NCI-H128 (cell line): ENCODE measurements at regions not wholly inside any gene's neighbourhood (a gene's known extent, or its start where the extent isn't known, plus 50 kb on each side); places are given as distances from the start of the nearest gene placed in this dataset.

Experiments used
- DNase-seq: peaks from one replicate; lab custom pipeline; 2025; ENCODE audit not compliant: unreplicated experiment; lab: John Stamatoyannopoulos, UW

- DNase-seq = no peak
Measured at GRCh38 chr3:84439476-84439875, 519.3 kb upstream of the CADM2 start.

GRCh38 chr3:84440291-84440690 is 518.5 kb upstream of the CADM2 start:
- DNase-seq = no peak

DNA sequence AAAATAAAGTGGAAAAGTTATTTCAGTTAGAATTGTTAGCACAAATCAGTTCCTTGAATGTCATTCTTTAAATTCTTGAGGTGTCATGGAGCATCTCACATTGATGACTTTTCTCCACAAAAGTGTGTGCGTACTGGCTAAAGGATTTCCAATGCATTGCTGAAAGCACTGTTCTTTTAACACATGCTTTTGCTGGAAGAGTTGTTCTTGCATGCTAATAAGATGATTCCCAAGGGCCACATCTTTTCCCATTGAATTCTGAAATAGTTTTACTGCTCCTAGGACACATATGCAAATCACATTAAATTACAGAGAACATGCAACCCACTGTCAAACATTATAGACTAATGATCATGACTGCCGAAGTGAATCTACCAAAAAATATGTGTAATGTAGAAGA is 516.3 kb upstream of the CADM2 start:
- DNase-seq = no peak

DNA sequence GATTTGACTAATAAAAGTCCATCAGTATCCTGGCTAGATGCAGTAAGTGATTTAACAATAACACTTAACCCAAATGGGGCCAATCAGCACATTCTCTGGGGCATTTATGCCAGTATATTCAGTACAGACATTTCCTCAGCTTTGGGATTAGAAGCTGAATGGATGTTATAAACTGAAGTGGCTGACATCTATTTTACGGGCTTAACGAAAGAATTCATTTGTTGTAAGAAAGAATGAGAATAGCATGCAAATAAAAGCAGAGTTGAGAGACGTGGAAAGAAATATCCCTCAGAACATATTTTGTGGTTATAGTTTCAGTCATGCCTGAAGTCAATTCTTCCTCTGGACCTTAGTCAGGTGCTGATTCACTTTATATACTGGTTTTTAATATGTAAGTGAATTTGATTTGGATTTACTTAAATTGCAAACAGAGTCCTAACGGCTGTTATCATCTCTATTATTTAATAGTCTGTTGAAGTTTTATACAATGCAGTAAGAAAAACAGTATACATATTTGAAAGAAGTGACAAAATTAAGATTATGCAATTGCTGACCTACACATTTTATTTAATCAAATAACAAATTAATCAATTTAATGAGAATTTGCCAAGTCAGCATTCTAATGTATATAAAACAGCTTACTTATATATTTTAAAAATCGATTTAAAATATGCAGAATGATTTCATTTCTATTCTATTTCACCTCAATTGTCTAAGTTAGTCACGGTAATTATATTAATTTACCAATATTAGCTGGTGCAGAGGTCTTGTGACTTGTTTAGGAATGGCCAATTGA is 513.9 kb upstream of the CADM2 start:
- DNase-seq = no peak

DNA sequence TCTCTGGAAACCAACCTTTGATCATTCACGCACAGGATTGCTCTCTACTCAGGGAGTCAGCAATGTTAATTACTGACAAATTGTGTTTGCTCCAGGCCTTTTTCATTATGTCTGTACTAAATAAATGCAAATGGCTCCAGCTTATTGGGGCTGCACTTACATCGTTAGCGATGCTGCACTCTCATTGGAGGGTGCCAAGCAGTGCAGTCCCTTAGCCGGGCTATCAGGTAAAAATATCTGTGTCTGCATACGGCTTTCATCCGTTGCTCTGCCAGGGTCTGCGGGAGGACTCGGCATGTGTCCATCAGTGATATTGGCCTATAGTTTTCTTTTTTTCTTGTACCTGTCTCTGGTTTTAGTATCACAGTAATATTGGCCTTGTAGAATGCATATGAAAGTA is 471.5 kb upstream of the CADM2 start:
- DNase-seq = no peak

DNA sequence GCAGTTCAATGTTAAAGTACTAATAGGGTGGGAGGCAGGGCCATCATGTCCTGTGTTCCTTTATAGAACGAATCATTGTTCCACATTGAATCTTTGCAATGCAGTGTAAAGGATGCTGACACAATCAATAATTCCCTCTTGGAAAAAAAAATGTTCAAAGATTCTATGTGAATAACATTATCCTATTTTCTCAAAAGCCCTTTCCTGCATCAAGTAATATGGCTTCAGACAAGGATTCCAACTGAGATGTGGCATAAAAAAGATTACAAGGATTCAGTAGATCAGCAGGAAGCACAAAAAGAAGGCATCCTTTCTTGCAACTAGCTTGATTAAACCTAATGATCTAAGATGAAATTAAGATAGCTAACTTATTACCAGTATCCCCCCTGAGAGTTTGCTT is 454.0 kb upstream of the CADM2 start:
- no peak for DNase-seq

- DNase-seq = no peak
Measured at GRCh38 chr3:84510007-84510406, 448.8 kb upstream of the CADM2 start.

- DNase-seq = no peak
Measured at GRCh38 chr3:84522893-84523292, 435.9 kb upstream of the CADM2 start.

GRCh38 chr3:84536916-84537315 is 421.9 kb upstream of the CADM2 start:
- no peak for DNase-seq

- DNase-seq = no peak
Measured at GRCh38 chr3:84538597-84538996, 420.2 kb upstream of the CADM2 start.

- DNase-seq = no peak
Measured at GRCh38 chr3:84547207-84547606, 411.6 kb upstream of the CADM2 start.

DNA sequence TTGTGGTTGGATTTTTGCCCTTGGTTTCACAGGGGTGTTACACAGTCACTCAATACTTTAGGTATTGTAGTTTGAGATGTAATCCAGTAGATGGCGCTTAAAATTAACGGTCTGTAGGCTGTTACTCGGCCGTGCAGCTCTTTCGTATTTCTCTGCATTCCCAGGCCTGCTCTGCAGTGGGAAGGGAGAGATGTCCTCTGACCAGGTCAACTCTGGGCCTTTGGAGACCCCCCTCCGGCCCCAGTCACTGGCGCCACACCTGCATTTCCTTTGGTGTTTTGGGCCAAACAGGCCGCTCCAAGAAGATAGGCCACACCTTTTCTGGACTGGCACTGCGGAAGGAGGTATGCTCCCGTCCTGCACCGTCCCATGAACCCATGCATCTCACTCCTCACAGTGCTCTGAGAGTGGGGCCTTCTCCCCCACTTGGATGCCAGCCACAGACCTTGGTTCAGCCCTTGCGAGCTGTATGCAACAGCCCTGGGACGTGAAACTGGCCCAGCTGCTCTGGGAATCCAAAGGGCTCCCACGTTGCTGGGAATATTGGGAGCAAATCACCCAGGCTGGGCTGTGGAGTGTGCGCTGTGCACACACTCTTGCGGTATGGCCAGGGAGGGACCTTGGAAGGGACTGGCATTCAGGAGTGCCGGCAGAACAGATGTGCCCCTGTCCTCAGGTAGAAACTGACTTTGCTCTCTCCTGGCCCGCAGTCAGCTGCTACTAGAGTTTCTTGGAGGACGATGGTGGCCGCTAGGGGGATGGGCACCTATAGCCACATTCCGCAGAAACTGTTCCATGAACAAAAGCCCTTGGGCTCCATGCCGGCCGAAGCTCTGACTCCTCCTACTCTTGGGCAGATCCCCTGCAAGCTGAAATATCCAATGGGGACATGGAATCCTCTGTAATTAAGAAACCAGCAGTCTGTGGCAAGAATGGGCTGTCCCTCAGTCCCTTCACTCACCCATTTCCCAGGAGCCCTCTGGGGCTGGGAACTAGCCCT is 410.5 kb upstream of the CADM2 start:
- DNase-seq = no peak

- DNase-seq = no peak
Measured at GRCh38 chr3:84555629-84556028, 403.2 kb upstream of the CADM2 start.

GRCh38 chr3:84566256-84566655 is 392.5 kb upstream of the CADM2 start:
- DNase-seq = no peak

- DNase-seq = no peak
Measured at GRCh38 chr3:84567796-84568195, 391.0 kb upstream of the CADM2 start.

DNA sequence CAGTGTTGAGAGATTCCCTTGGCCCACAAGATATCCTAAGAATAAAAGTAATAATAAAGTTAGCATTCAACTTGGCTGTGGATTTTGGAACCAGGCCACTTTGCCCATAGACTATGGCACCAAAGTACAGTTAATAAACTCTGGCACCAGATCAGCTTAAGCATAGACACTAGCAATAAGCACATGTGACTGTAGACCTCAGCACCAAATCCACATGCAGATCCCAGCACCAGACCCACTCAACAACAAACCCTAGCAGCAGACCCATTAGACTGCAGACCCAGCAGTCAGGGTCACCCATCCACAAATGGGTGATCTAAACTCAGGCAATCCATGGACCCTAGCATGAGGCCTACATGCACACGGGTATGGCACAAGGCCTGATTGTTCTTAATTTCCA is 384.8 kb upstream of the CADM2 start:
- no peak for DNase-seq

DNA sequence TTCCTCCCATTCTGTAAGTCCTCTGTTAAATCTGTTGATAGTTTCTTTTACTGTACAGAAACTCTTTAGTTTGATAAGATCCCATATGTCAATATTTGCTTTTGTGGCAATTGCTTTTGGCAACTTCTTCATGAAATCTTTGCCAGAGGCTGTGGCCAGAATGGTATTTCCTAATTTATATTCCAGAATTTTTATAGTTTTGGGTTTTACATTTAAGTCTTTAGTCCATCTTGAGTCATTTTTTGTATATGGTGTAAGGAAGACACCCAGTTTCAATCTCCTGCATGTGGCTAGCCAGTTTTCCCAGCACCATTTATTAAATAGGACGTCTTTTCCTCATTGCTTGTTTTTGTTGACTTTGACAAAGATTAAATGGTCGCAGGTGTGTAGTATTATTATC is 372.4 kb upstream of the CADM2 start:
- no peak for DNase-seq

DNA sequence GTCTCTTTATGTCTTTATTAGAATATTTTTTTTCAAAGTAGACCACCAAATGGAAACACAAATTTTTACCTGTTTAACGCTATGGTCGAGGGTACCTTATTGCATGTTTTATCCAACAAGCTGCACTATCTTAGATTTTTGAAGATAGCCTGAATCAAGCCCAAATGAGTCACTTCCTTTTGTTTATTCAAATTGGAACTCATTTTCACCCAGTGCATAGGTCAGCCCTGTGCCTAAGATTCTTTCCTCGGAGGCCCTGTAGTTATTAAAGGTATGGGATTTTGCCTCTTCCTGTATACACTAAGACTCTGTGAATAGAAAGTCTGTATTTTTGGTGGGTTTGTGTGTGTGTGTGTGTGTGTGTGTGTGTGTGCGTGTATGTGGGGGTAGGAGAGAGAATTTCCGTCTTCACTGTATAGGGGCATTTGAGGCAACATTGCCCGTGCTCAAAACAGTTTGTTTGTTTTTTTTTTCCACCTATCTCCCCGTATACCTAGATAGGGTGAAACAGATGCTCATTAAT is 358.0 kb upstream of the CADM2 start:
- DNase-seq = no peak

GRCh38 chr3:84601303-84601702 is 357.5 kb upstream of the CADM2 start:
- DNase-seq = peak; percentile 35

DNA sequence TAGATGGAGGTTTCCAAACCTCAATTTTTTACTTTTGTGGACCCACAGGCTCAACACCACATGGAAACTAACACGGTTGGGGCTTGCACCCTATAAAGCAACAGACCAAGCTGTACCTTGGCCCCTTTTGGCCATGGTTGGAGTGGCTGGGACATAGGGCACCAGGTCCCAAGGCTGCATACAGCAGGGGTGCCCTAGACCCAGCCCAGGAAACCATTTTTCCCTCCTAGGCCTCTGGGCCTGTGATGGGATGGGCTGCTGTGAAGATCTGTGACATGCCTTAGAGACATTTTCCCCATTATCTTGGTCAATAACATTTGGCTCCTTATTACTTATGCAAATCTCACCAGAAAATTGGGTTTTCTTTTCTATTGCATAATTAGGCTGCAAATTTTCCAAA is 337.0 kb upstream of the CADM2 start:
- DNase-seq = no peak

- no peak for DNase-seq
Measured at GRCh38 chr3:84634668-84635067, 324.1 kb upstream of the CADM2 start.

GRCh38 chr3:84637272-84637671 is 321.5 kb upstream of the CADM2 start:
- no peak for DNase-seq
